Uterus (tissue), 3 donors: ENCODE measurements at regions not wholly inside any gene's neighbourhood (a gene's known extent, or its start where the extent isn't known, plus 50 kb on each side); places are given as distances from the start of the nearest gene placed in this dataset.

Source experiments
- DNase-seq, 2 donors: peaks; one replicate each; pipeline ENCODE4 v3.0.0-alpha.2; 2019 to 2020
- H3K27ac ChIP-seq, 2 donors: fragments of 200-600 bp; sonication (generic); 1 replicate in 1 of 2; 2 replicates in 1 of 2; pipeline ENCODE4 v1.5.1; 2016 to 2018
- H3K27me3 ChIP-seq, 2 donors: fragments of 200-600 bp; sonication (generic); one replicate each; pipeline ENCODE4 v1.5.1; 2018 to 2019; ENCODE audit warnings: control low read depth in 1 of 2
- H3K36me3 ChIP-seq, 2 donors: fragments of 200-600 bp; sonication (generic); one replicate each; pipeline ENCODE4 v1.5.1; 2019; ENCODE audit warnings: control low read depth in 1 of 2
- H3K4me1 ChIP-seq, 2 donors: fragments of 200-600 bp; sonication (generic); one replicate each; pipeline ENCODE4 v1.5.1; 2018 to 2019; ENCODE audit warnings: control low read depth in 1 of 2
- H3K4me3 ChIP-seq, 2 donors: fragments of 200-600 bp; sonication (generic); 1 replicate in 1 of 2; 2 replicates in 1 of 2; pipeline ENCODE4 v1.5.1; 2018 to 2019; ENCODE audit warnings: mild to moderate bottlenecking in 1 of 2
- H3K9me3 ChIP-seq, 2 donors: fragments of 200-600 bp; sonication (generic); one replicate each; pipeline ENCODE4 v1.5.1; 2019; ENCODE audit warnings: control low read depth in 1 of 2
- CTCF ChIP-seq, 4 experiments: fragments of 200-600 bp in 2 of 4; fragments of 450-650 bp in 2 of 4; sonication (generic) in 2 of 4; IDR thresholded peaks; one replicate each; pipeline ENCODE4 v1.5.1; 2016 to 2019; ENCODE audit warnings: antibody characterized with exemption in 4 of 4, mild to moderate bottlenecking in 2 of 4, moderate library complexity in 1 of 4
- POLR2A ChIP-seq, 2 donors: fragments of 450-650 bp; IDR thresholded peaks; one replicate each; pipeline ENCODE4 v1.6.1; 2016; ENCODE audit warnings: antibody characterized with exemption in 2 of 2, mild to moderate bottlenecking in 1 of 2, moderate library complexity in 1 of 2
- intact Hi-C: fragments of 100-400 bp; cut with DNase I; formaldehyde crosslinking; loops from one replicate; pipeline ENCODE4 v1.15.1; 2023; ENCODE audit warnings: low total_unique reads
- donor health status: DM: yes; HTN: yes; CAD: no.

DNA sequence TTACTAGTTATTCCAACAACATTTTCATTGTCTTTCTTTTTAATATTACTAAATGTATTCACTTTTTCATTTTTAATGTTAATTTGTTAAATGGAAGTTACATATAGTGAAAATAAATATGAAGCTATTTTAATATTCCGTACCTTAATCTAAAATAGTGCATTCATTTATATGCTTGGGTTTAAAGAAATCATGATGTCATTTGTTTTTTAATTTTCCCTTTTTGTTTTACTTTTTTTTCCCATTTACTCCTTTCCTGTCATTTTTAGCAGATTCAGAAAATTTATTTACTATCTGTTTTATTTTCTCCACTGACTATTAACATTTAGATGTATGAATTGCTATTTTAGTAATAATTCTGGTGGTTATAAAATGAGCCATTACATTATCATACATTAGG, 183.0 kb upstream of the CDH9 start:
- no peaks in the 10 kb centered on the region for H3K36me3 ChIP-seq
- DNase-seq = no peak
- no peaks in the 10 kb centered on the region for H3K4me1 ChIP-seq
- intact Hi-C loops = no loop called here
- no peaks in the 10 kb centered on the region for H3K9me3 ChIP-seq
- H3K27me3 ChIP-seq = no peaks in the 10 kb centered on the region
- no peak overlapping the region for H3K4me3 ChIP-seq
- no peak overlapping the region for H3K27ac ChIP-seq
- TF ChIP-seq POLR2A (IDR thresholded peaks at IDR 0.05) (no peak), CTCF (IDR thresholded peaks at IDR 0.05) (no peak)

DNA sequence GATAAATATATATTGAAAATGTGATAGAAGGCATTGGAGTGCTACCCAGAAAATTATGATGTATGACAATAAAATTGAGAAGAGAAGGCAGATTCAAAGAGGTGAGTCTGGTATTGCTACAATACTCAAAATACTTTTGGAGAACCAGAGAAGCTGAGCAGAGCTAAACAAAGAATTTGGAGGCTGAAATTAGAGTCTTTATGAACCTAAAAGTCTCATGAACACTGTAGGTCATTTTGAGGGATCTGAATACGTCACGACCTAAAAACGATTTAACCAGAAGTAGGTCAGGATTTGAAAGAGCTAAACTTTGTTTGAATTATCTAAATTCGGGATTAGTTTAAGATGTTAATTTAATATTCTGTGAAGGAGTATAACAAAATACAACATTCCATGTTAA, 182.4 kb upstream of the CDH9 start:
- Histone ChIP-seq H3K36me3 (no peaks in the 10 kb centered on the region), H3K9me3 (no peaks in the 10 kb centered on the region), H3K4me1 (no peaks in the 10 kb centered on the region), H3K4me3 (no peak overlapping the region), H3K27me3 (no peaks in the 10 kb centered on the region), H3K27ac (no peak overlapping the region)
- no peak for DNase-seq
- intact Hi-C loops = no loop called here
- no peak for TF ChIP-seq CTCF (IDR thresholded peaks at IDR 0.05)
- no peak for TF ChIP-seq POLR2A (IDR thresholded peaks at IDR 0.05)

- Histone ChIP-seq H3K4me3 (no peak overlapping the region), H3K9me3 (no peaks in the 10 kb centered on the region), H3K27ac (no peak overlapping the region), H3K27me3 (no peaks in the 10 kb centered on the region), H3K4me1 (no peaks in the 10 kb centered on the region), H3K36me3 (no peaks in the 10 kb centered on the region)
- TF ChIP-seq CTCF (IDR thresholded peaks at IDR 0.05) (no peak), POLR2A (IDR thresholded peaks at IDR 0.05) (no peak)
- intact Hi-C loops = no loop called here
- no peak for DNase-seq
Measured at GRCh38 chr5:27217977-27218376, 179.6 kb upstream of the CDH9 start.

DNA sequence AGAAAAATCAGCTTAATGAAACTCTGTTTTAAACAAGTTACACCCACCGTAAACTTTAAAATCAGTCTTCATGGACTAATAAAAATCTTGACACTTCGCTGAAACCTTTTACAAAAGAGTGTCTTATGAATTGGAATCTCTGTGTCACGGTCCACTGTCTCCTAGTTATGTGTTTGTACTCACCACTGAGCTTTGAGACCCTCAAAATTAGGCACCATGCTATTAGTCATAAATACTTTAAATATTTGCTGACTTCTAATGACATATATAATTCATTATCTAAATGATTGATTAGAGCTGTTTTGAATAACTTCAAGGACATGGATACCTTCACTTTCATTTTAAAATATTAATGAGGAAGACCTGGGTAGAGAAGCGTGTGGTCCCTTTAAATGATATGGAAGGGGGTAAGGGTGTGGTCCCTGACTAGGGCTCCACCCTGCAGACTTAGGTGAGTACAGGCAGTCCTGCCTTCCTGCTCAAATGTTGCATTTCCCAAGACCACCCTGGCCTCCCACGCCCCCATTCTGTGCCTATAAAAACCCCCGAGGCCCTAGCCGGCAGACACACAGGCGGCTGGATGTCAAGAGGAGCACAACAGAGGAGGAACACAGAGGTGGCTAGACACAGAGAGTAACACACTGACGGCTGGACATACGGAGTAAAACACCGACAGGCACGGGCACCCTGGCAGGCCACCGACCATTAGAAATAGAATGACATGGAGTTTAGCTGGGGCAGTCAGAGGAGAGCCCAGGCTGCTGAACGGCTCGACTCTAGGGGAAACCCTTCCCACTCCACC, 179.0 kb upstream of the CDH9 start:
- intact Hi-C loops = no loop called here
- TF ChIP-seq CTCF (IDR thresholded peaks at IDR 0.05) (no peak), POLR2A (IDR thresholded peaks at IDR 0.05) (no peak)

DNA sequence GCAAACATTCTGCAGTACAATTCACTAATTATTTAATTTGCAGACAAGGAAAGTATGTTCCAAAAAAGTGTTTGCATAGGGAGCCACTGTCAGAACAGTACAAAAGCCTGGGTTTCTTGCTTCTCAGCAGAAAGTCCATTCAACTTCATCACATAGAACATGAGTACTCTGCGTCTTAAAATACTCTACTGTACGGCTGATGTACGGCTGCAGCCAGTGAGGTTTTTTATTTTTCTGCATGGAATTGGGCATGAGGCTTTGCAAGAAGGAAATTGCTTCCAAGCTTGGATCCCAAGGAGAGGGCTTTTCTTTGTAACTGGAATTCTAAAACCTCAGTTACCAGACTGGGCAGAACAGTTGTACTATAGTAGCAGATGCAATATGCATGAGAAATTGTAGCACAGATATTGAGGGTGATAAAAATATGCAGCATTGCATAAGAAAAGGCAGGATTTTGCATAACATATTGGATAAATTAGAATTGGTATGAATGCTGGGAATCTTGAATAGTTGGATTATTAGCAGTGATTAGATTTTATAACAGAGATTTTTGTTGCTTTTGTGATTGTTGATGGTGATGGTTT, 178.1 kb upstream of the CDH9 start:
- no peaks in the 10 kb centered on the region for H3K9me3 ChIP-seq

More for the DNA sequence above, 179.0 kb upstream of the CDH9 start:
- no peak overlapping the region for H3K4me3 ChIP-seq
- no peaks in the 10 kb centered on the region for H3K4me1 ChIP-seq
- no peak for DNase-seq
- H3K9me3 ChIP-seq = no peaks in the 10 kb centered on the region
- H3K36me3 ChIP-seq = no peaks in the 10 kb centered on the region
- H3K27me3 ChIP-seq = no peaks in the 10 kb centered on the region
- no peak overlapping the region for H3K27ac ChIP-seq

More for the DNA sequence above, 178.1 kb upstream of the CDH9 start:
- no peaks in the 10 kb centered on the region for H3K4me1 ChIP-seq
- H3K27me3 ChIP-seq = no peaks in the 10 kb centered on the region
- no peaks in the 10 kb centered on the region for H3K36me3 ChIP-seq
- intact Hi-C loops = no loop called here
- no peak for TF ChIP-seq CTCF (IDR thresholded peaks at IDR 0.05)
- no peak for TF ChIP-seq POLR2A (IDR thresholded peaks at IDR 0.05)
- DNase-seq = no peak
- no peak overlapping the region for H3K27ac ChIP-seq
- no peak overlapping the region for H3K4me3 ChIP-seq
